Ishikawa (cell line): ENCODE measurements at regions not wholly inside any gene's neighbourhood (a gene's known extent, or its start where the extent isn't known, plus 50 kb on each side); places are given as distances from the start of the nearest gene placed in this dataset.

ENCODE experiments used
- CEBPB ChIP-seq: IDR thresholded peaks from 2 replicates; pipeline ENCODE4 v1.6.1; 2012
- CREB1 ChIP-seq: IDR thresholded peaks from 2 replicates; pipeline ENCODE4 v1.6.1; 2012; ENCODE audit warnings: low read depth
- EGR1 ChIP-seq: IDR thresholded peaks from 2 replicates; pipeline ENCODE4 v1.6.1; 2012
- EP300 ChIP-seq: IDR thresholded peaks from 2 replicates; pipeline ENCODE4 v1.6.1; 2012; ENCODE audit warnings: borderline replicate concordance
- FOXM1 ChIP-seq: IDR thresholded peaks from 2 replicates; pipeline ENCODE4 v1.6.1; 2012; ENCODE audit warnings: low read depth, borderline replicate concordance
- MAX ChIP-seq: IDR thresholded peaks from 2 replicates; pipeline ENCODE4 v1.6.1; 2012
- NFIC ChIP-seq: IDR thresholded peaks from 2 replicates; pipeline ENCODE4 v1.6.1; 2012
- RAD21 ChIP-seq: IDR thresholded peaks from 2 replicates; pipeline ENCODE4 v1.6.1; 2012; ENCODE audit warnings: low read depth
- REST ChIP-seq: IDR thresholded peaks from 2 replicates; pipeline ENCODE4 v1.6.1; 2012; ENCODE audit warnings: low read depth, mild to moderate bottlenecking
- TAF1 ChIP-seq: IDR thresholded peaks from 2 replicates; pipeline ENCODE4 v1.6.1; 2012; ENCODE audit warnings: low read depth, mild to moderate bottlenecking
- TCF12 ChIP-seq: IDR thresholded peaks from 2 replicates; pipeline ENCODE4 v1.6.1; 2012; ENCODE audit warnings: low read depth
- TEAD4 ChIP-seq: IDR thresholded peaks from 2 replicates; pipeline ENCODE4 v1.6.1; 2012
- USF1 ChIP-seq: IDR thresholded peaks from 2 replicates; pipeline ENCODE4 v1.6.1; 2012
- YY1 ChIP-seq: IDR thresholded peaks from 2 replicates; pipeline ENCODE4 v1.6.1; 2012; ENCODE audit warnings: low read depth
- ZBTB7A ChIP-seq: IDR thresholded peaks from 2 replicates; pipeline ENCODE4 v1.6.1; 2012; ENCODE audit warnings: low read depth

GRCh38 chr20:21017528-21018085 lies 88.6 kb downstream of the LINC00237 start:
- TF ChIP-seq EGR1 (no peak), RAD21 (no peak), FOXM1 (no peak), YY1 (no peak), USF1 (no peak), MAX (no peak), CEBPB (no peak), ZBTB7A (no peak), TAF1 (no peak), TCF12 (no peak)

GRCh38 chr20:21016751-21017150 lies 89.4 kb downstream of the LINC00237 start:
- TF ChIP-seq TEAD4 (no peak), EP300 (no peak), YY1 (no peak), NFIC (no peak), ZBTB7A (no peak), TCF12 (no peak), USF1 (no peak), EGR1 (no peak), CREB1 (no peak), MAX (no peak), REST (no peak), CEBPB (no peak), RAD21 (no peak), FOXM1 (no peak), TAF1 (no peak)

GRCh38 chr20:21014528-21014927 lies 91.6 kb downstream of the LINC00237 start:
- TF ChIP-seq TCF12 (no peak), TEAD4 (no peak), CREB1 (no peak), REST (no peak)

GRCh38 chr20:21008951-21009350 lies 97.2 kb downstream of the LINC00237 start:
- no peak for TF ChIP-seq TAF1
- no peak for TF ChIP-seq EP300
- no peak for TF ChIP-seq EGR1

GRCh38 chr20:21006611-21007010 lies 99.5 kb downstream of the LINC00237 start:
- TF ChIP-seq FOXM1 (no peak), RAD21 (no peak), CEBPB (no peak), USF1 (no peak), TAF1 (no peak), EP300 (no peak), TEAD4 (no peak), YY1 (no peak), ZBTB7A (no peak), CREB1 (no peak)

GRCh38 chr20:21004386-21005076 lies 101.6 kb downstream of the LINC00237 start:
- TF ChIP-seq CREB1: no peak
- no peak for TF ChIP-seq USF1
- TF ChIP-seq RAD21: no peak
- no peak for TF ChIP-seq CEBPB
- TF ChIP-seq REST: no peak
- TF ChIP-seq TEAD4: no peak
- TF ChIP-seq ZBTB7A: no peak
- TF ChIP-seq TAF1: no peak
- TF ChIP-seq TCF12: no peak
- no peak for TF ChIP-seq YY1
- TF ChIP-seq EGR1: no peak
- TF ChIP-seq MAX: no peak
- no peak for TF ChIP-seq FOXM1
- TF ChIP-seq EP300: no peak
- no peak for TF ChIP-seq NFIC
